ENCODE measurements at regions not wholly inside any gene's neighbourhood (a gene's known extent, or its start where the extent isn't known, plus 50 kb on each side); places are given as distances from the start of the nearest gene placed in this dataset.

DNA sequence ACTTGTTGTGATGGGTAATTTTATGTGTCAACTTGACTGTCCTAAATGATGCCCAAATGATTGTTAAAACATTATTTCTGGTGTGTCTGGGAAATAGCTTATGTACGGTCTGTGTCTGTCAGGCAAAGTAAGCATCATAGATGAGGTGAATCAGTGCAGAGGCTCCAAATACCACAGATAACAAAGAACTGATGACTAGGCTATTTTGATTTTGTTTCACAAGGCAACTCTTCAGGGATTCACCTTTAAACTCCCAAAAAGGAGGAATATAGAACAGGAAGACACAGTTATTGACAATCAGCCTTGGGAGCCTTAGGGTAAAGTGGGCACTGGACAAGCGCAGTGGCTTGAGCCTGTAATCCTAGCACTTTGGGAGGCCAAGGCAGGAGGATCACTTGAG is 290.7 kb downstream of the PCDH10 start:
- in situ Hi-C loops (cut with MboI; ENCODE audit: low pct_unique_long_range_greater_than_20kb, low sequenced_read_pairs, unreplicated experiment): no loop called here
- no peak for DNase-seq (ENCODE audit: low spot score)
- TF ChIP-seq, protein P1, sequence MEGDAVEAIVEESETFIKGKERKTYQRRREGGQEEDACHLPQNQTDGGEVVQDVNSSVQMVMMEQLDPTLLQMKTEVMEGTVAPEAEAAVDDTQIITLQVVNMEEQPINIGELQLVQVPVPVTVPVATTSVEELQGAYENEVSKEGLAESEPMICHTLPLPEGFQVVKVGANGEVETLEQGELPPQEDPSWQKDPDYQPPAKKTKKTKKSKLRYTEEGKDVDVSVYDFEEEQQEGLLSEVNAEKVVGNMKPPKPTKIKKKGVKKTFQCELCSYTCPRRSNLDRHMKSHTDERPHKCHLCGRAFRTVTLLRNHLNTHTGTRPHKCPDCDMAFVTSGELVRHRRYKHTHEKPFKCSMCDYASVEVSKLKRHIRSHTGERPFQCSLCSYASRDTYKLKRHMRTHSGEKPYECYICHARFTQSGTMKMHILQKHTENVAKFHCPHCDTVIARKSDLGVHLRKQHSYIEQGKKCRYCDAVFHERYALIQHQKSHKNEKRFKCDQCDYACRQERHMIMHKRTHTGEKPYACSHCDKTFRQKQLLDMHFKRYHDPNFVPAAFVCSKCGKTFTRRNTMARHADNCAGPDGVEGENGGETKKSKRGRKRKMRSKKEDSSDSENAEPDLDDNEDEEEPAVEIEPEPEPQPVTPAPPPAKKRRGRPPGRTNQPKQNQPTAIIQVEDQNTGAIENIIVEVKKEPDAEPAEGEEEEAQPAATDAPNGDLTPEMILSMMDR (IDR thresholded peaks at IDR 0.05; ENCODE audit: extremely low read depth, insufficient read depth, missing control alignments): no peak

DNA sequence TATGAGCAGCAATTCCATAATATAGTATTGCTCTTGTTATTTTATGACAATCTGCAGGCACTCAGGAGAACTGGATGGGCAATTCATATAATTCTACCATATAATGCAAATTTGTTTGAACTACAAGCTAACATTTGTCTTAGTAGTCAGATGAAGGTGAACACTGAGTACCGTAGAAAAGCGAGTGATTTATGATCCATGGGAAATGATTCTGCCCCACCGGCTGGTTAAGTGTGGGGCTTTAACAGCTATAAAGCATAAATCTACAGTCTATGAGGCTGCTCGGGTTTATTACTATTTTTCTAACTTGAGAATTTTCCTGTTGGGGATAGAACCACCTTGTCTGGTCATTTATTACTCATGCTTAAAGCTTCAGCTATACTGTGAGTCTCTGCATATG is 275.5 kb downstream of the PCDH10 start:
- DNase-seq (ENCODE audit: low spot score): no peak
- TF ChIP-seq, protein P1 (IDR thresholded peaks at IDR 0.05; ENCODE audit: extremely low read depth, insufficient read depth, missing control alignments): no peak
- in situ Hi-C loops (cut with MboI; ENCODE audit: low pct_unique_long_range_greater_than_20kb, low sequenced_read_pairs, unreplicated experiment): no loop called here

DNA sequence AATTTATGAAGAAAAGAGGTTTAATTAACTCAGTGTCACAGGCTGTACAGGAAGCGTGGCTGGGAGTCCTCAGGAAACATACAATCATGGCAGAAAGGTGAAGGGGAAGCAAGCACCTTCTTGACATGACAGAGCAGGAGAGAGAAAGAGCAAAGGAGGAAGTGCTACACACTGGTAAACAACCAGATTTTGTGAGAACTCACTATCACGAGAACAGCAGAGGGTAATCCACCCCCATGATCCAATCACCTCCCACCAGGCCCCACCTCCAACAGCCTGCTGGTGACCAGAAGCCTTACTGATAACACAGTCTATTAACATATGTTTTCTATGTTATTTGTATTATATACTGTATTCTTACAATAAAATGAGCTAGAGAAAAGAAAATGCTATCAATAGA is 254.8 kb downstream of the PCDH10 start:
- DNase-seq (ENCODE audit: low spot score): no peak
- in situ Hi-C loops (cut with MboI; ENCODE audit: low pct_unique_long_range_greater_than_20kb, low sequenced_read_pairs, unreplicated experiment): no loop called here
- TF ChIP-seq, protein P1 (IDR thresholded peaks at IDR 0.05; ENCODE audit: extremely low read depth, insufficient read depth, missing control alignments): no peak

DNA sequence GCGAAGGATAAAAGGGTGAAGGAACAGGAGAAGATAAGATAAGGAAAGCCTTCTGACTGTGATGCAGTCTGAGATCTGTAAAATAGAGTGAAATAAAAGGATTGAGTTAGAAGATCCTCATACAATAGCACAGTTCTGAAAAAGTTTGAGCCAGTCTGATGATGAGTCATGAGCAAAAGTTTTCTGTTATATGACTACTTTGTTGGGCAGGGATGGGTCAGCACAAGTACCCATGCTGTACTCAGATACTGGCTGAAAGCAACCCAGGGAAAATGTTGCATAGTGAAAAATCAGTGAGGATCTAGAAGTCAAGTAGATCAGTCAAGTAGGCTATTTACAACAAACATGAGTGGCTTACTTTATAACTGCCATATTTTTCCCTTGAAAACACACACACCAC is 253.5 kb downstream of the PCDH10 start:
- TF ChIP-seq, protein P1 (IDR thresholded peaks at IDR 0.05; ENCODE audit: extremely low read depth, insufficient read depth, missing control alignments): no peak
- in situ Hi-C loops (cut with MboI; ENCODE audit: low pct_unique_long_range_greater_than_20kb, low sequenced_read_pairs, unreplicated experiment): no loop called here
- DNase-seq (ENCODE audit: low spot score): no peak

DNA sequence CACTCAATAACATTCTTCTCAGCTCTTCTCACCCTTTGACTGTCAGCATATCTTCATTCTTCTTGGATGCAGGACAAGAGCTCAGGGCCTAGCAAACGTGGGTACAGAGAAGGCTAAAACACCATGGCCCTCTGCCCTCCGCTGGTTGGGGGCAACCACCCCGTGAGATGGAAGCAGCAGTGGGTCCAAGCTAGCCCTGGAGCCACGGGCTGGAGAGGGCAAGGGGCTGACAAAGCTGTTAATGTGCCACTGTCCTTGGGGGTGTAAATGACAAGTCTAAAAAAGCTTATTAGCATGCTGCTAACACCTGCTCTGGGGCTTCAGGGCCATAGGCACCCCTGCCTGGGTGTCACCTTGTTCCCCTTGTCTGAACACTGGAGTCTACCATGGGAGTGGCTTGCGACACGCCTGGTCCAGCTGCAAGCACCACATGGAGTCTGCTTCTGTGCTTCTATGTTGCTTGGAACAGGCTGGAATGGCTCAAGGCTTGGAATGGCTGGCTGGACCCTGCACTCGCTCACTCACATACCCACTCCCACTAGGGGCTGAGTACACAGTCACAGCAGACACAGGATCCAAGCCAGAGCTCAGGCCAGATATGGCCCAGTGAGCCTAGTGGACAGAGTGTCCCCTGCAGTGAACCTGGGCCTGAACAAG is 246.0 kb downstream of the PCDH10 start:
- DNase-seq (ENCODE audit: low spot score): no peak
- TF ChIP-seq, protein P1 (IDR thresholded peaks at IDR 0.05; ENCODE audit: extremely low read depth, insufficient read depth, missing control alignments): no peak
- in situ Hi-C loops (cut with MboI; ENCODE audit: low pct_unique_long_range_greater_than_20kb, low sequenced_read_pairs, unreplicated experiment): no loop called here

DNA sequence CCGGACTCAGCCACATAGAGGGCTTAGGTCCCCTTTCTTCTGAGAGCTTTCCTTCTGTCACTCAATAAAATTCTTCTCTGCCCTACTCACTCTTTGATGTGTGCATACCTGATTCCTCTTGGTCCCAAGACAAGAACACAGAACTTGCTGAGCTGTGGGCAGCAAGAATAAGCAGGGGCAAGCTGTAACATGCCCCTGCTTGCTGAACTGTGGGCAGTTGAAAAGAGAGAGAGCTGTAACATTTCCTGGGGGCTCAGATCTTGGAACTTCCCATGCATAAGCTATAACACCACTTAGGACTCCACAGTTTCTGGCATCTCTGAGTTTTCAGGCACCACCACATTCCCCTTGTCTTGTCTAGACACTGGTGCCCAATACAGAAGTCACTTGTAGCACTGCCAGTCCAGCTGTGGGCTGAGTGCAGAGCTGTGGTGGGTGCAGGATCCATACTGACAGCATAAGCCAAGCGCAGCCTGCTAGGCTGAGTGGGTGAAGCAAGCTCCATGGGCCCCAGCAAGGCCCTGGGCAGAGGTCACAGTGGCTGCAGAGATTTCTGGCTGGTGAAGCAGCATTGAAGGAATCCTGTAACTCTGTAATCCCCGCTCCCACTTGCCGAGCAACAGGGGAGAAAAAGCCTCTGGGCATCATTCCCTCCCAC is 241.2 kb downstream of the PCDH10 start:
- TF ChIP-seq, protein P1 (IDR thresholded peaks at IDR 0.05; ENCODE audit: extremely low read depth, insufficient read depth, missing control alignments): no peak
- in situ Hi-C loops (cut with MboI; ENCODE audit: low pct_unique_long_range_greater_than_20kb, low sequenced_read_pairs, unreplicated experiment): no loop called here

More for the DNA sequence above, 241.2 kb downstream of the PCDH10 start:
- no peak for DNase-seq (ENCODE audit: low spot score)

Measured in GM13977 (cell line).